Hepatocyte (in vitro differentiated cells): ENCODE measurements at regions not wholly inside any gene's neighbourhood (a gene's known extent, or its start where the extent isn't known, plus 50 kb on each side); places are given as distances from the start of the nearest gene placed in this dataset.

Experiments
- CTCF ChIP-seq: fragments of 200-600 bp; sonication (generic); IDR thresholded peaks from 2 replicates; pipeline ENCODE4 v1.5.1; 2016; ENCODE audit warnings: antibody characterized with exemption, mild to moderate bottlenecking; ENCODE audit not compliant: poor library complexity
- EZH2 ChIP-seq: fragments of 200-600 bp; sonication (generic); IDR thresholded peaks from 2 replicates; pipeline ENCODE4 v1.6.1; 2016; ENCODE audit warnings: antibody characterized with exemption, mild to moderate bottlenecking, borderline replicate concordance
- EZH2phosphoT487 ChIP-seq: fragments of 200-600 bp; sonication (generic); IDR thresholded peaks from one replicate; pipeline ENCODE4 v1.6.1; 2018; ENCODE audit warnings: antibody characterized with exemption, mild to moderate bottlenecking, low read depth, moderate library complexity; ENCODE audit not compliant: unreplicated experiment, severe bottlenecking

- TF ChIP-seq CTCF (no peak), EZH2 (no peak), EZH2phosphoT487 (no peak)
These were observed 191.2 kb upstream of the LRRTM4 start for GRCh38 chr2:77713412-77713811.
